Osteocyte (in vitro differentiated cells): ENCODE measurements at regions not wholly inside any gene's neighbourhood (a gene's known extent, or its start where the extent isn't known, plus 50 kb on each side); places are given as distances from the start of the nearest gene placed in this dataset.

Experiments used
- DNase-seq: peaks from one replicate; pipeline ENCODE4 v3.0.0; 2021; ENCODE audit warnings: mixed read lengths; ENCODE audit not compliant: unreplicated experiment; ENCODE audit errors: extremely low spot score
- H3K27ac Mint-ChIP-seq: one replicate; pipeline ENCODE4 v1.8.0; 2021; ENCODE audit warnings: mild to moderate bottlenecking, mixed read lengths; ENCODE audit not compliant: unreplicated experiment
- H3K27me3 Mint-ChIP-seq: one replicate; pipeline ENCODE4 v1.8.0; 2021; ENCODE audit warnings: mixed read lengths; ENCODE audit not compliant: unreplicated experiment
- H3K36me3 Mint-ChIP-seq: one replicate; pipeline ENCODE4 v1.8.0; 2021; ENCODE audit warnings: mixed read lengths; ENCODE audit not compliant: unreplicated experiment
- H3K4me1 Mint-ChIP-seq: one replicate; pipeline ENCODE4 v1.8.0; 2021; ENCODE audit warnings: mixed read lengths; ENCODE audit not compliant: unreplicated experiment
- H3K4me3 Mint-ChIP-seq: one replicate; pipeline ENCODE4 v1.8.0; 2021; ENCODE audit warnings: mild to moderate bottlenecking, moderate library complexity, mixed read lengths; ENCODE audit not compliant: unreplicated experiment
- H3K9me3 Mint-ChIP-seq: one replicate; pipeline ENCODE4 v1.8.0; 2021; ENCODE audit warnings: mixed read lengths; ENCODE audit not compliant: unreplicated experiment
- TF ChIP-seq, protein P1 (sequence below): fragments of 200-600 bp; sonication (generic); IDR thresholded peaks from 2 replicates; pipeline ENCODE4 v1.5.0; 2021; ENCODE audit warnings: antibody characterized with exemption, mild to moderate bottlenecking, moderate library complexity

DNA sequence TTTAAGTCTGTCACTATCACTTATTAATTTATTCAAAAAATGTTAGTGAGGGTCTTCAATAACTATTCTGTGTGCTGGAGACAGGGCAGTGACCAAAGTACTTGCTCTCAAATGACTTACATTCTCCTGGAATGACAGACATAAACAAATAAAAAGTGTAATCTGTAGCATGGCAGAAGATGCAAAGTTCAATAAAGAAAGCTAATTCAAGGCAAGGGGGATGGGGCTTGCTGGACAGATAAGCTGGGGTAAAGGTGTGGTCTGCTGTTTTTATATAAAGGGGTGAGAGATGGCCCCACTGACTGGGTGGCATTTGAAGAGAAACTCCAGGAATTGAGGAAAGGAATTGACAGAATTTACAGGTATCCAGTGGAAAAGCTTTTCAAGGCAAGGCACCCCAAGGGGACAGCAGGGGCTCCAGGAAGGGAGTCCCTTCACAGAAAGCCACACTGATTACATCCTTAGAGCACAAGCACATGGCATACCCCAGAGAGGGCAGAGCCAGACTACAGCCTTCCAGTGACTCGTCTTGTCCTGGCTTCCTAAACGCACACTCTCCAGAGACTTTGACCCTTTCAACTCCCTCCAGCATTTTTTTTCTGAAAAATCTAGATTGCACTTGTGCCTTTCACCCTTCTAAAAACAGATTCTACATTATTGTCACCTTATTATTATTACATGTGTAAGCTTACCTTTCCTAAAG, 123.7 kb upstream of the HS3ST3A1 start:
- no peak for DNase-seq
- Mint-ChIP-seq H3K4me1 (no peaks in the 10 kb centered on the region), H3K9me3 (no peaks in the 10 kb centered on the region), H3K27me3 (no peaks in the 10 kb centered on the region), H3K4me3 (no peak overlapping the region), H3K36me3 (no peaks in the 10 kb centered on the region), H3K27ac (no peak overlapping the region)
- TF ChIP-seq, protein P1, sequence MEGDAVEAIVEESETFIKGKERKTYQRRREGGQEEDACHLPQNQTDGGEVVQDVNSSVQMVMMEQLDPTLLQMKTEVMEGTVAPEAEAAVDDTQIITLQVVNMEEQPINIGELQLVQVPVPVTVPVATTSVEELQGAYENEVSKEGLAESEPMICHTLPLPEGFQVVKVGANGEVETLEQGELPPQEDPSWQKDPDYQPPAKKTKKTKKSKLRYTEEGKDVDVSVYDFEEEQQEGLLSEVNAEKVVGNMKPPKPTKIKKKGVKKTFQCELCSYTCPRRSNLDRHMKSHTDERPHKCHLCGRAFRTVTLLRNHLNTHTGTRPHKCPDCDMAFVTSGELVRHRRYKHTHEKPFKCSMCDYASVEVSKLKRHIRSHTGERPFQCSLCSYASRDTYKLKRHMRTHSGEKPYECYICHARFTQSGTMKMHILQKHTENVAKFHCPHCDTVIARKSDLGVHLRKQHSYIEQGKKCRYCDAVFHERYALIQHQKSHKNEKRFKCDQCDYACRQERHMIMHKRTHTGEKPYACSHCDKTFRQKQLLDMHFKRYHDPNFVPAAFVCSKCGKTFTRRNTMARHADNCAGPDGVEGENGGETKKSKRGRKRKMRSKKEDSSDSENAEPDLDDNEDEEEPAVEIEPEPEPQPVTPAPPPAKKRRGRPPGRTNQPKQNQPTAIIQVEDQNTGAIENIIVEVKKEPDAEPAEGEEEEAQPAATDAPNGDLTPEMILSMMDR: no peak

DNA sequence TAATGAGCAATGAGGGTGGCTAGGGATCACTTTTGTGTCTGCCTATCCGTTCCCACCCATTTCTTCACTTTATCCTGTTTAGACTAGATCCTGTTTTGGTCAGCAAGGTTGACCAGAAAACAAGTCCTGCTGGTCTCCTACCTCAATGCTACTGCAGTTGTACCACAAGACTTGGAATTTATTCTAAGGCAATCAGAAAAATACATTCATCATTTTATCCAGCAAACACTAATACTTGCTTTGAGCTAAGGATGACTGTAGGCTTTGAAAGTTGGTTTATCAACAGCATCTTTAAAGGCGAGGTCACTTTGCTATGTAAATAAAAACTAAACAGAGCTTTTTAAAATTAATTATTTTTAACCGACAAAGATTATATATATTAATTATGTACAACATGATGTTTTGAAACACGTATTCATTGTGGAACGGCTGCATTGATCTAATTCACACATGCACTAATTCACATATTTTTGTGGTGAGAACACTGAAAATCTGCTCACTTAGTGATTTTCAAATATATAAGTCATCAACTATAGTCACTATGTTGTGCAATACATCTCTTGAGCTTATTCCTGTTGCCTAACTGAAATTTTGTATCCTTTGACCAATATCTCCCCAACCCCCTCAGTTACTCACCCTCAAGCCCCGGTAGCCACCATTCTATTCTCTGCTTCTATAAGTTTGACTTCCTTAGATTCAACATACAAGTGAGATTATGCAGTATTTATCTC, 125.9 kb upstream of the HS3ST3A1 start:
- no peak for DNase-seq
- Mint-ChIP-seq H3K27me3 (no peaks in the 10 kb centered on the region), H3K36me3 (no peaks in the 10 kb centered on the region), H3K4me1 (no peaks in the 10 kb centered on the region), H3K4me3 (no peak overlapping the region), H3K9me3 (no peaks in the 10 kb centered on the region), H3K27ac (no peak overlapping the region)
- TF ChIP-seq, protein P1: no peak

DNA sequence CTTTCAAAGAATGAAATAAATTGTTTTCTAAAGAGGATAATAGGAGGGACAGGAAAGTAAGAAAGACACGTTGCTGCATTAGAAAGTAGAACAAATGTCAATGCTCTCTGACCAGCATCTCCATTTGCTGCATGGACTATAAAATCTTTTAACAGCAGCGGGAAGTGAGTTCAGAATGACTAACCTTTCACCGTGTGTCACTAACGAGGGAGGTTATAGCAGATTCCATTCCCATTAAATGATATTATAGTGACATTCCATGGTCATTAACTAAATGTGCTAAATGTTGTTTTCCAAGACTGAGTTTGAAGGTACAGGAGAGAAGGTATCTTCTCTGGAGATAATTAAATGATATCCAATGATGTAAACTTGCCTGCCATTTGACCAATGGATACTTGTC, 127.1 kb upstream of the HS3ST3A1 start:
- no peak for DNase-seq
- no peaks in the 10 kb centered on the region for H3K4me1 Mint-ChIP-seq
- H3K9me3 Mint-ChIP-seq: no peaks in the 10 kb centered on the region
- no peak overlapping the region for H3K4me3 Mint-ChIP-seq
- no peak overlapping the region for H3K27ac Mint-ChIP-seq
- no peaks in the 10 kb centered on the region for H3K27me3 Mint-ChIP-seq
- no peaks in the 10 kb centered on the region for H3K36me3 Mint-ChIP-seq
- TF ChIP-seq, protein P1: no peak

DNA sequence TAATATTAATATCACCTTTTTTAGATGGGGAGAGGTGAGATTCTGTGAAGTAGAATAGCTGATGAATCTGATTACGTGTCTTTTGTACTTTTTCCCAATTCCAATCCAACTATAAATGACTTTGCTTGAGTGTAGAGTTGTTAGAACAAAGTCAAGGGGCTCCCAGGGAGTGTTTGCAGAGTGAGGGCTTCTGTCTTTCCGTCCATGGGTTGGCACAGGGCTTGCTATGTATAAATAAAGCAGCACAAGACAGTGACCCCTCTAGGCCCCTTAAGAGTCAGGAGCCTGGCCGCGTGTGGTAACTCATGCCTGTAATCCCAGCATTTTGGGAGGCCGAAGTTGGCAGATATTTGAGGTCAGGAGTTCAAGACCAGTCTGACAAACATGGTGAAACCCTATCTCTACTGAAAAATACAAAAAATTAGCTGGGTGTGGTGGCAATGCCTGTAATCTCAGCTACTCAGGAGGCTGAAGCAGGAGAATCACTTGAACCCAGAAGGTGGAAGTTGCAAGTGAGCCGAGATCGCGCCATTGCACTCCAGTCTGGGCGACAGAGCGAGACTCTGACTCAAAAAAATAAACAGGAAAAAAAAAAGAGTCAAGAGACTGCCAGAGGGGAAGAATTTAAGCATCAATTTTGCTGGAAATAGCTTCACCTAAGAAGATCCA, 127.9 kb upstream of the HS3ST3A1 start:
- Mint-ChIP-seq H3K27ac (no peak overlapping the region), H3K4me1 (no peaks in the 10 kb centered on the region), H3K36me3 (no peaks in the 10 kb centered on the region), H3K4me3 (no peak overlapping the region), H3K9me3 (no peaks in the 10 kb centered on the region), H3K27me3 (no peaks in the 10 kb centered on the region)
- TF ChIP-seq, protein P1: no peak
- DNase-seq: no peak

DNA sequence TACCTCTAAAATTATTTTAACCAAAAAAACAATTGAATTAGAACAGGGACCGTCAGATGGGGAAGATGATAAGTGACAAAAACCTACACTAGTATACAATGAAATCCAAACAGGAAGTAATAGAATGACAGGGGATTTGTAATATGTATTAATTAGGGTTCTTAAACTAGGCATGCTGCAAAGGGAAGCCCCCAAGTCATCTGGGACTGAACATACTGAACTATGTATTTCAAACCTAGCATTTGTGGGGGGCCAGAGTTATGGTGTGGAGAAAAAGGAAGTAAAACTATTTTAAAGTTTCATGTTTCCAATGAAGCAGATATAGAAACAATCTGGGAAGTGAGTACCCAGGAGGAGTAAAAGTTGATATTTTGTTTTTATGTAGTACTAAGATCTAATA, 133.2 kb upstream of the HS3ST3A1 start:
- Mint-ChIP-seq H3K9me3 (peaks cover 4% of the 10 kb centered on the region), H3K27me3 (peaks cover 18% of the 10 kb centered on the region), H3K4me3 (no peak overlapping the region), H3K27ac (no peak overlapping the region), H3K36me3 (no peaks in the 10 kb centered on the region), H3K4me1 (peaks cover 9% of the 10 kb centered on the region)
- no peak for DNase-seq
- TF ChIP-seq, protein P1: no peak
